ENCODE measurements at regions not wholly inside any gene's neighbourhood (a gene's known extent, or its start where the extent isn't known, plus 50 kb on each side); places are given as distances from the start of the nearest gene placed in this dataset.

- H2AFZ ChIP-seq (replicated peaks; ENCODE audit: low read length, poor library complexity): no peak overlapping the region
- no peaks in the 10 kb centered on the region for H3K4me1 ChIP-seq (ENCODE audit: control insufficient read depth, insufficient read depth, low read length)
- no peaks in the 10 kb centered on the region for H4K20me1 ChIP-seq (ENCODE audit: insufficient read depth, low read length)
- ChIA-PET POLR2A (ENCODE audit: unreplicated experiment) (no interaction called here), CTCF (no interaction called here)
- H3K4ac ChIP-seq (ENCODE audit: low read depth, low read length): no peak overlapping the region
- no TSS peak for BruUV-seq (replicated peaks)
- H4K8ac ChIP-seq (ENCODE audit: low read depth in 2 of 2, low read length in 2 of 2): no peak overlapping the region
- no peak overlapping the region for H2BK15ac ChIP-seq (ENCODE audit: low read depth, low read length)
- H3K9me3 ChIP-seq (ENCODE audit: control insufficient read depth, insufficient read depth, low read length): peaks cover 6% of the 10 kb centered on the region
- 17% methylated on average over 1 of the region's 3 CpGs; no CpG with 5 or more reads in 1 of the 2 experiments for WGBS, 2 experiments (ENCODE audit: extremely low coverage in 2 of 2, insufficient read length in 1 of 2)
- dilution Hi-C loops (cut with HindIII; ENCODE audit: low sequenced_read_pairs, unreplicated experiment) (no loop called here), intact Hi-C loops (cut with micrococcal nuclease) (no loop called here), in situ Hi-C loops (cut with MboI; ENCODE audit: low sequenced_read_pairs) (no loop called here)
- H3K4me3 ChIP-seq (ENCODE audit: insufficient read depth, low read depth, low read length): no peak overlapping the region
- H3K36me3 ChIP-seq (ENCODE audit: control insufficient read depth, insufficient read depth, low read length): no peaks in the 10 kb centered on the region
- H2AK5ac ChIP-seq (ENCODE audit: low read depth, low read length): no peak overlapping the region
- no peaks in the 10 kb centered on the region for H3K9me1 ChIP-seq (ENCODE audit: insufficient read depth, low read length)
- DNase-seq (no peak), ATAC-seq (ENCODE audit: low read depth) (no peak)
- no peak overlapping the region for H2BK5ac ChIP-seq (ENCODE audit: low read depth, low read length, poor library complexity, severe bottlenecking)
- no peak overlapping the region for H4K91ac ChIP-seq (ENCODE audit: insufficient read depth, low read depth, low read length)
- H3K79me1 ChIP-seq (ENCODE audit: low read depth in 1 of 2, low read length in 2 of 2): no peaks in the 10 kb centered on the region
- no peak overlapping the region for H3K9ac ChIP-seq (ENCODE audit: low read depth, low read length)
- no peak overlapping the region for H3K14ac ChIP-seq (replicated peaks; ENCODE audit: low read depth, low read length)
- H4K5ac ChIP-seq (ENCODE audit: low read depth, low read length): no peak overlapping the region
- no peak overlapping the region for H2BK20ac ChIP-seq (ENCODE audit: low read depth, low read length)
- H3K27ac ChIP-seq (ENCODE audit: insufficient read depth, low read length): no peak overlapping the region
- no peak overlapping the region for H2BK120ac ChIP-seq (ENCODE audit: low read depth, low read length)
- TF ChIP-seq POLR2A (IDR thresholded peaks at IDR 0.05; ENCODE audit: low read depth, low read length) (no peak), MAZ (IDR thresholded peaks at IDR 0.05; ENCODE audit: borderline replicate concordance, low read depth, low read length) (no peak), ELK1 (IDR thresholded peaks at IDR 0.05; ENCODE audit: borderline replicate concordance, low read depth, low read length) (no peak), RFX5 (IDR thresholded peaks at IDR 0.05; ENCODE audit: low read depth, low read length) (no peak), MXI1 (IDR thresholded peaks at IDR 0.05; ENCODE audit: borderline replicate concordance, low read depth, low read length) (no peak), MAFK (IDR thresholded peaks at IDR 0.05; ENCODE audit: low read depth, low read length) (peak; percentile 77), CTCF (conservative IDR thresholded peaks at IDR 0.05; ENCODE audit: low read depth, low read length) (no peak)
- H3K56ac ChIP-seq (ENCODE audit: extremely low read depth, insufficient read depth, low read length): no peak overlapping the region
- H3K4me2 ChIP-seq (ENCODE audit: low read depth, low read length): no peak overlapping the region
- H3K23ac ChIP-seq (ENCODE audit: low read depth, low read length): no peak overlapping the region
- no peaks in the 10 kb centered on the region for H3K27me3 ChIP-seq (ENCODE audit: control insufficient read depth, insufficient read depth, low read length)
- no peak overlapping the region for H3K18ac ChIP-seq (ENCODE audit: low read depth, low read length)
- no peak overlapping the region for H2AK9ac ChIP-seq (replicated peaks; ENCODE audit: low read depth, low read length, poor library complexity)
Measured at GRCh38 chr14:87690076-87690613, 302.8 kb downstream of the GALC start.

Measured in IMR-90 (cell line).